Suprapubic skin (tissue), 4 donors: ENCODE measurements at regions not wholly inside any gene's neighbourhood (a gene's known extent, or its start where the extent isn't known, plus 50 kb on each side); places are given as distances from the start of the nearest gene placed in this dataset.

Experiments
- DNase-seq, 2 donors: peaks; one replicate each; pipeline ENCODE4 v3.0.0-alpha.2; 2019; ENCODE audit warnings: low spot score in 2 of 2
- H3K27ac ChIP-seq: fragments of 200-600 bp; sonication (generic); one replicate; pipeline ENCODE4 v1.5.1; 2019
- H3K27me3 ChIP-seq: fragments of 200-600 bp; sonication (generic); one replicate; pipeline ENCODE4 v1.5.1; 2019
- H3K36me3 ChIP-seq: fragments of 200-600 bp; sonication (generic); one replicate; pipeline ENCODE4 v1.5.1; 2019
- H3K4me1 ChIP-seq: fragments of 200-600 bp; sonication (generic); one replicate; pipeline ENCODE4 v1.5.1; 2019
- H3K4me3 ChIP-seq: fragments of 200-600 bp; sonication (generic); one replicate; pipeline ENCODE4 v1.5.1; 2019; ENCODE audit warnings: mild to moderate bottlenecking
- H3K9me3 ChIP-seq: fragments of 200-600 bp; sonication (generic); one replicate; pipeline ENCODE4 v1.5.1; 2019
- EP300 ChIP-seq: sonication (generic); formaldehyde crosslinking; IDR thresholded peaks from one replicate; pipeline ENCODE4 v1.6.1; 2017; ENCODE audit warnings: antibody characterized with exemption
- POLR2A ChIP-seq, 2 donors: fragments of 450-650 bp; IDR thresholded peaks; one replicate each; pipeline ENCODE4 v1.6.1; 2017; ENCODE audit warnings: antibody characterized with exemption in 2 of 2, mild to moderate bottlenecking in 2 of 2, moderate library complexity in 2 of 2
- POLR2AphosphoS5 ChIP-seq, 3 donors: sonication (generic); formaldehyde crosslinking; IDR thresholded peaks; one replicate each; pipeline ENCODE4 v1.6.1; 2017; ENCODE audit warnings: antibody characterized with exemption in 3 of 3
- WGBS: methylation state at CpG from one replicate; pipeline ENCODE4 v1.1.5; 2018; 5-methylcytosine and 5-hydroxymethylcytosine counted together
- TF ChIP-seq, protein P1 (sequence below), 2 donors: fragments of 200-600 bp in 1 of 2; fragments of 450-650 bp in 1 of 2; sonication (generic) in 1 of 2; IDR thresholded peaks; one replicate each; pipeline ENCODE4 v1.5.1; 2016 to 2019; ENCODE audit warnings: antibody characterized with exemption in 2 of 2, mild to moderate bottlenecking in 1 of 2, moderate library complexity in 1 of 2

DNA sequence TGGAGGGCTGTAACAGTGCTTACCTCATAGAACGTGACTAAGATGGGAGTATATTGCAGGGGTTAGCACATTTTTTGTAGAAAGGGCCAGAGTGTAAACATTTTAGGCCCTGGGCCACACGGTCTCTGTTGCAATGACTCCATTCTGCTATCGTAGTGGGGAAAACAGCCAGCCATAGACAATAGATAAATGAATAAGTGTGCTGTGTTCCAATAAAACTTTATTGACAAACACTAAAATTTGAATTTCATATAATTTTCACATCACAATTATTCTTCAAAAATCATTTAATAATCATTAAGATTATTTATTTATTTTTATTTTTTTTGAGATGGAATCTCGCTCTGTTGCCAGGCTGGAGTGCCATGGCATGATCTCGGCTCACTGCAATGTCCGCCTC, 478.6 kb downstream of the SHQ1 start:
- Histone ChIP-seq H3K27ac (no peak overlapping the region), H3K4me1 (no peaks in the 10 kb centered on the region), H3K9me3 (no peaks in the 10 kb centered on the region), H3K4me3 (no peak overlapping the region), H3K36me3 (no peaks in the 10 kb centered on the region), H3K27me3 (no peaks in the 10 kb centered on the region)
- no peak for DNase-seq
- TF ChIP-seq, protein P1, sequence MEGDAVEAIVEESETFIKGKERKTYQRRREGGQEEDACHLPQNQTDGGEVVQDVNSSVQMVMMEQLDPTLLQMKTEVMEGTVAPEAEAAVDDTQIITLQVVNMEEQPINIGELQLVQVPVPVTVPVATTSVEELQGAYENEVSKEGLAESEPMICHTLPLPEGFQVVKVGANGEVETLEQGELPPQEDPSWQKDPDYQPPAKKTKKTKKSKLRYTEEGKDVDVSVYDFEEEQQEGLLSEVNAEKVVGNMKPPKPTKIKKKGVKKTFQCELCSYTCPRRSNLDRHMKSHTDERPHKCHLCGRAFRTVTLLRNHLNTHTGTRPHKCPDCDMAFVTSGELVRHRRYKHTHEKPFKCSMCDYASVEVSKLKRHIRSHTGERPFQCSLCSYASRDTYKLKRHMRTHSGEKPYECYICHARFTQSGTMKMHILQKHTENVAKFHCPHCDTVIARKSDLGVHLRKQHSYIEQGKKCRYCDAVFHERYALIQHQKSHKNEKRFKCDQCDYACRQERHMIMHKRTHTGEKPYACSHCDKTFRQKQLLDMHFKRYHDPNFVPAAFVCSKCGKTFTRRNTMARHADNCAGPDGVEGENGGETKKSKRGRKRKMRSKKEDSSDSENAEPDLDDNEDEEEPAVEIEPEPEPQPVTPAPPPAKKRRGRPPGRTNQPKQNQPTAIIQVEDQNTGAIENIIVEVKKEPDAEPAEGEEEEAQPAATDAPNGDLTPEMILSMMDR (IDR thresholded peaks at IDR 0.05), result no peak
- TF ChIP-seq EP300 (no peak), POLR2AphosphoS5 (IDR thresholded peaks at IDR 0.05) (no peak), POLR2A (IDR thresholded peaks at IDR 0.05) (no peak)
- 90% methylated on average over 6 of the region's 6 CpGs for WGBS

- DNase-seq, result no peak
- no peaks in the 10 kb centered on the region for H3K36me3 ChIP-seq
Measured at GRCh38 chr3:72368331-72368975, 479.8 kb downstream of the SHQ1 start.

DNA sequence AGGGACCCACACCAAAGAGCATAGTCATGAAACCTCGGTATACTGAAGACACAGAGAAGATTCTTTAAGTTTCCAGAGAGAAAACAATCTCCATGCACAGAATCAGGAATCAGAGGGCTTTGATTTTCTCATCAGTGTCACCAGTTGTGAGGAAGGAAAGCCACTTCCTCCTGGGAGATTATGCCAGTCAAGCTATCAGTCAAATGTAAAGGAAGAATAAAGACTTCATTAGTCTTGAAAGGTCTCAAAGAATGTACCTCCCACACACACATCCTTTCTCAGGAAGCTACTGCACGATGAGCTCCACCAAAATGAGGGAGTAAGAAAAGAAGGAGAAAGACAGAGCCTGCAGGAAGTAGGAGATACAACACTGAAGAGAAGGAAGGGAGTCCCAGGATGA, 486.3 kb downstream of the SHQ1 start:
- H3K4me1 ChIP-seq, result no peaks in the 10 kb centered on the region
- no peaks in the 10 kb centered on the region for H3K36me3 ChIP-seq
- DNase-seq, result no peak
- WGBS, result 70% methylated on average over 2 of the region's 2 CpGs
- H3K9me3 ChIP-seq, result no peaks in the 10 kb centered on the region
- no peak overlapping the region for H3K27ac ChIP-seq
- H3K4me3 ChIP-seq, result no peak overlapping the region
- TF ChIP-seq EP300, result no peak
- TF ChIP-seq, protein P1 (IDR thresholded peaks at IDR 0.05), result no peak
- TF ChIP-seq POLR2A (IDR thresholded peaks at IDR 0.05), result no peak
- TF ChIP-seq POLR2AphosphoS5 (IDR thresholded peaks at IDR 0.05), result no peak
- H3K27me3 ChIP-seq, result no peaks in the 10 kb centered on the region

More at GRCh38 chr3:72368331-72368975, 479.8 kb downstream of the SHQ1 start:
- Histone ChIP-seq H3K4me1 (no peaks in the 10 kb centered on the region), H3K4me3 (no peak overlapping the region), H3K9me3 (no peaks in the 10 kb centered on the region), H3K27me3 (no peaks in the 10 kb centered on the region), H3K27ac (no peak overlapping the region)
- 38% methylated on average over 8 of the region's 12 CpGs for WGBS
- TF ChIP-seq POLR2A (IDR thresholded peaks at IDR 0.05), result no peak
- TF ChIP-seq EP300, result no peak
- TF ChIP-seq, protein P1 (IDR thresholded peaks at IDR 0.05), result no peak
- TF ChIP-seq POLR2AphosphoS5 (IDR thresholded peaks at IDR 0.05), result no peak

- Histone ChIP-seq H3K27ac (no peak overlapping the region), H3K4me1 (no peaks in the 10 kb centered on the region), H3K9me3 (no peaks in the 10 kb centered on the region), H3K36me3 (no peaks in the 10 kb centered on the region), H3K4me3 (no peak overlapping the region), H3K27me3 (no peaks in the 10 kb centered on the region)
- TF ChIP-seq POLR2A (IDR thresholded peaks at IDR 0.05), result no peak
- TF ChIP-seq POLR2AphosphoS5 (IDR thresholded peaks at IDR 0.05), result no peak
- TF ChIP-seq EP300, result no peak
- TF ChIP-seq, protein P1 (IDR thresholded peaks at IDR 0.05), result no peak
- no peak for DNase-seq
- WGBS, result 89% methylated on average over 1 of the region's 1 CpG
Measured at GRCh38 chr3:72359743-72360142, 488.5 kb downstream of the SHQ1 start.

DNA sequence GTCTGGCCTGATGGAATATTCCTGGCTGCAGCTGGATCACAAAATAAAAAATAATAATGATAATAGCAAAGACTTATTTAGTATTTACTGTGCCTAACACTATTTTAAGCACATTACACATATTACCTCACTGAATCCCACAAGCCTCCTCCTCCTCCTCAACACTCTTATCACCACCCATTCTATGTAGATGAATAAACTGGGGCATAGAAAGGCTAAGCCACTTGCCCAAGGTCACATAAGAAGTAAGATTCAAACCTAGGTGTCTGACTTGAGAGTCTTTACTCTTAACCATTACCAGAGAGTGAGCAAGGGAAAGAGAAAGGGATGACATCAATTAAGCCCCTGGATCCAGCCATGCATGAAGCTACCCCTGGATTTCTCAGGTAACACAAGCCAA, 493.1 kb downstream of the SHQ1 start:
- H3K4me1 ChIP-seq, result no peaks in the 10 kb centered on the region
- TF ChIP-seq POLR2A (IDR thresholded peaks at IDR 0.05) (no peak), EP300 (no peak), POLR2AphosphoS5 (IDR thresholded peaks at IDR 0.05) (no peak)
- TF ChIP-seq, protein P1 (IDR thresholded peaks at IDR 0.05), result no peak
- H3K4me3 ChIP-seq, result no peak overlapping the region
- no peaks in the 10 kb centered on the region for H3K27me3 ChIP-seq
- no peaks in the 10 kb centered on the region for H3K9me3 ChIP-seq
- no peak for DNase-seq
- H3K27ac ChIP-seq, result no peak overlapping the region
- no peaks in the 10 kb centered on the region for H3K36me3 ChIP-seq
